ENCODE measurements at regions not wholly inside any gene's neighbourhood (a gene's known extent, or its start where the extent isn't known, plus 50 kb on each side); places are given as distances from the start of the nearest gene placed in this dataset.
A peak's percentile ranks its signal among the peaks of the same experiment; 100 is the strongest.
"Not testable (repeated sequence)": the region's sequence is repeated elsewhere in the genome, so short reads cannot be mapped to it uniquely, and the experiment has no call there.

- DNase-seq (ENCODE audit: low spot score) = no peak
Measured at GRCh38 chr5:2102819-2103776, 220.4 kb upstream of the IRX4 start.

GRCh38 chr5:2101685-2102084 lies 219.0 kb upstream of the IRX4 start:
- no peak for DNase-seq (ENCODE audit: low spot score)

GRCh38 chr5:2096887-2097505 lies 214.3 kb upstream of the IRX4 start:
- no peak for DNase-seq (ENCODE audit: low spot score)

- DNase-seq (ENCODE audit: low spot score) = no peak
Measured at GRCh38 chr5:2095011-2095410, 212.3 kb upstream of the IRX4 start.

GRCh38 chr5:2094616-2094995 lies 211.9 kb upstream of the IRX4 start:
- DNase-seq (ENCODE audit: low spot score) = no peak

GRCh38 chr5:2093859-2094615 lies 211.3 kb upstream of the IRX4 start:
- DNase-seq (ENCODE audit: low spot score) = no peak

- no peak for DNase-seq (ENCODE audit: low spot score)
Measured at GRCh38 chr5:2091921-2092320, 209.2 kb upstream of the IRX4 start.

- DNase-seq (ENCODE audit: low spot score) = no peak
Measured at GRCh38 chr5:2087980-2088379, 205.3 kb upstream of the IRX4 start.

GRCh38 chr5:2075365-2075764 lies 192.6 kb upstream of the IRX4 start:
- no peak for DNase-seq (ENCODE audit: low spot score)

- DNase-seq (ENCODE audit: low spot score) = no peak
Measured at GRCh38 chr5:2071562-2071961, 188.8 kb upstream of the IRX4 start.

- DNase-seq (ENCODE audit: low spot score) = not testable (repeated sequence)
Measured at GRCh38 chr5:2070787-2071186, 188.1 kb upstream of the IRX4 start.

GRCh38 chr5:2068531-2068930 lies 185.8 kb upstream of the IRX4 start:
- no peak for DNase-seq (ENCODE audit: low spot score)

- no peak for DNase-seq (ENCODE audit: low spot score)
Measured at GRCh38 chr5:2066373-2066772, 183.6 kb upstream of the IRX4 start.

- DNase-seq (ENCODE audit: low spot score) = not testable (repeated sequence)
Measured at GRCh38 chr5:2063380-2063779, 180.7 kb upstream of the IRX4 start.

GRCh38 chr5:2052687-2053086 lies 170.0 kb upstream of the IRX4 start:
- DNase-seq (ENCODE audit: low spot score) = no peak

- no peak for DNase-seq (ENCODE audit: low spot score)
Measured at GRCh38 chr5:2049876-2050275, 167.2 kb upstream of the IRX4 start.

- no peak for DNase-seq (ENCODE audit: low spot score)
Measured at GRCh38 chr5:2048664-2049063, 165.9 kb upstream of the IRX4 start.

GRCh38 chr5:2047341-2047927 lies 164.7 kb upstream of the IRX4 start:
- DNase-seq (ENCODE audit: low spot score) = no peak

GRCh38 chr5:2044041-2044440 lies 161.3 kb upstream of the IRX4 start:
- DNase-seq (ENCODE audit: low spot score) = no peak

- DNase-seq (ENCODE audit: low spot score) = no peak
Measured at GRCh38 chr5:2039180-2039531, 156.4 kb upstream of the IRX4 start.

GRCh38 chr5:2038321-2039179 lies 155.8 kb upstream of the IRX4 start:
- peak; percentile 78 for DNase-seq (ENCODE audit: low spot score)

GRCh38 chr5:2036885-2037284 lies 154.2 kb upstream of the IRX4 start:
- DNase-seq (ENCODE audit: low spot score) = no peak
